Right kidney (tissue), 1 donor: ENCODE measurements at regions not wholly inside any gene's neighbourhood (a gene's known extent, or its start where the extent isn't known, plus 50 kb on each side); places are given as distances from the start of the nearest gene placed in this dataset.
"Not testable (repeated sequence)": the region's sequence is repeated elsewhere in the genome, so short reads cannot be mapped to it uniquely, and the experiment has no call there.

Experiments used
- DNase-seq: peaks from one replicate; pipeline ENCODE4 v3.0.0-alpha.2; 2016

- DNase-seq, result no peak
These were observed 82.0 kb upstream of the PPM1B start for GRCh38 chr2:44086629-44087028.

- peak; percentile 81 for DNase-seq
These were observed 81.5 kb upstream of the PPM1B start for GRCh38 chr2:44087036-44087713.

GRCh38 chr2:44087714-44088092 is 81.0 kb upstream of the PPM1B start:
- no peak for DNase-seq

- DNase-seq, result not testable (repeated sequence)
These were observed 76.2 kb upstream of the PPM1B start for GRCh38 chr2:44092519-44092918.

- no peak for DNase-seq
These were observed 74.7 kb upstream of the PPM1B start for GRCh38 chr2:44093970-44094369.

- no peak for DNase-seq
These were observed 71.3 kb upstream of the PPM1B start for GRCh38 chr2:44097322-44097907.

GRCh38 chr2:44098050-44098449 is 70.6 kb upstream of the PPM1B start:
- no peak for DNase-seq

GRCh38 chr2:44098891-44099290 is 69.8 kb upstream of the PPM1B start:
- DNase-seq, result no peak

GRCh38 chr2:44100351-44100750 is 68.3 kb upstream of the PPM1B start:
- no peak for DNase-seq

GRCh38 chr2:44101246-44101645 is 67.4 kb upstream of the PPM1B start:
- no peak for DNase-seq

GRCh38 chr2:44102790-44103562 is 65.7 kb upstream of the PPM1B start:
- DNase-seq, result no peak

- no peak for DNase-seq
These were observed 65.0 kb upstream of the PPM1B start for GRCh38 chr2:44103639-44104038.

GRCh38 chr2:44104855-44105271 is 63.8 kb upstream of the PPM1B start:
- DNase-seq, result no peak

GRCh38 chr2:44106509-44106908 is 62.2 kb upstream of the PPM1B start:
- DNase-seq, result not testable (repeated sequence)

GRCh38 chr2:44107086-44107740 is 61.5 kb upstream of the PPM1B start:
- DNase-seq, result no peak

GRCh38 chr2:44107974-44108373 is 60.7 kb upstream of the PPM1B start:
- DNase-seq, result no peak

GRCh38 chr2:44109166-44109565 is 59.5 kb upstream of the PPM1B start:
- no peak for DNase-seq

GRCh38 chr2:44110444-44110843 is 58.2 kb upstream of the PPM1B start:
- DNase-seq, result no peak

- no peak for DNase-seq
These were observed 56.6 kb upstream of the PPM1B start for GRCh38 chr2:44112096-44112495.

GRCh38 chr2:44116319-44116718 is 52.4 kb upstream of the PPM1B start:
- DNase-seq, result no peak

GRCh38 chr2:44118257-44118656 is 50.4 kb upstream of the PPM1B start:
- no peak for DNase-seq
